ENCODE measurements at regions not wholly inside any gene's neighbourhood (a gene's known extent, or its start where the extent isn't known, plus 50 kb on each side); places are given as distances from the start of the nearest gene placed in this dataset.

DNA sequence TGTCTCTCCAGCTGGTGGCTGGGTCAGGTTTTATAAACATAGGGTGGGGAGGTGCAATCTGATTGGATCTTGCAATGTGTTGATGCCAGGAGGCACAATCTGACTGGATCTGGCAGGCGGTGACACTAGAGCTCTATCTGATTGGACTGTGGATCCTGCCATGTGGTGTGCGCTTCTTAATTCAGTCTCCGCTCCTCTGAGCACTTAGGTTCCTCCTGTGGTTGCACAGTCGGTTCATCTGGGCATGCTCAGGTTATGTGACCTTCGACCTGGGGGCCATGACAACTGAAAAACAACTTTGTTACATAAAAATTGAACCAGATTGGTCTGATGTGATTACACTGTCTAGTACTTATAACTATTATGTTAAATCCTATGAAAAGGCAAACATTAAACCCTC lies 127.1 kb upstream of the SVIL start:
- no peaks in the 10 kb centered on the region for H3K36me3 ChIP-seq (ENCODE audit: control insufficient read depth, insufficient read depth, low read length)
- DNase-seq (ENCODE audit: low read depth in 2 of 2), result no peak
- no peak overlapping the region for H2AFZ ChIP-seq (ENCODE audit: low read length)
- no peak overlapping the region for H3K4me2 ChIP-seq (ENCODE audit: extremely low read depth, insufficient read depth, low read length)
- H3K27me3 ChIP-seq (ENCODE audit: control insufficient read depth, insufficient read depth, low read length), result no peaks in the 10 kb centered on the region
- no peak overlapping the region for H3K27ac ChIP-seq (ENCODE audit: insufficient read depth, low read length)
- no peaks in the 10 kb centered on the region for H3K79me2 ChIP-seq (ENCODE audit: control insufficient read depth, insufficient read depth, low read length)
- no peak overlapping the region for H3K9ac ChIP-seq (ENCODE audit: insufficient read depth, low read length)
- no peaks in the 10 kb centered on the region for H3K9me3 ChIP-seq (ENCODE audit: control insufficient read depth, insufficient read depth, low read depth, low read length)
- peaks cover 2% of the 10 kb centered on the region for H3K4me1 ChIP-seq (ENCODE audit: control insufficient read depth, extremely low read depth, insufficient read depth, low read length)
- H4K20me1 ChIP-seq (ENCODE audit: control insufficient read depth, extremely low read depth, insufficient read depth, low read length), result no peaks in the 10 kb centered on the region
- no peak for TF ChIP-seq EZH2 (IDR thresholded peaks at IDR 0.05; ENCODE audit: low read length, missing control alignments)
- TF ChIP-seq, protein P1, sequence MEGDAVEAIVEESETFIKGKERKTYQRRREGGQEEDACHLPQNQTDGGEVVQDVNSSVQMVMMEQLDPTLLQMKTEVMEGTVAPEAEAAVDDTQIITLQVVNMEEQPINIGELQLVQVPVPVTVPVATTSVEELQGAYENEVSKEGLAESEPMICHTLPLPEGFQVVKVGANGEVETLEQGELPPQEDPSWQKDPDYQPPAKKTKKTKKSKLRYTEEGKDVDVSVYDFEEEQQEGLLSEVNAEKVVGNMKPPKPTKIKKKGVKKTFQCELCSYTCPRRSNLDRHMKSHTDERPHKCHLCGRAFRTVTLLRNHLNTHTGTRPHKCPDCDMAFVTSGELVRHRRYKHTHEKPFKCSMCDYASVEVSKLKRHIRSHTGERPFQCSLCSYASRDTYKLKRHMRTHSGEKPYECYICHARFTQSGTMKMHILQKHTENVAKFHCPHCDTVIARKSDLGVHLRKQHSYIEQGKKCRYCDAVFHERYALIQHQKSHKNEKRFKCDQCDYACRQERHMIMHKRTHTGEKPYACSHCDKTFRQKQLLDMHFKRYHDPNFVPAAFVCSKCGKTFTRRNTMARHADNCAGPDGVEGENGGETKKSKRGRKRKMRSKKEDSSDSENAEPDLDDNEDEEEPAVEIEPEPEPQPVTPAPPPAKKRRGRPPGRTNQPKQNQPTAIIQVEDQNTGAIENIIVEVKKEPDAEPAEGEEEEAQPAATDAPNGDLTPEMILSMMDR (conservative IDR thresholded peaks at IDR 0.05 in 1 of 2, IDR thresholded peaks at IDR 0.05 in 1 of 2; ENCODE audit: low read depth in 1 of 2, low read length in 2 of 2), result no peak
- H3K4me3 ChIP-seq (replicated peaks in 1 of 4; ENCODE audit: control extremely low read depth in 1 of 4, insufficient read depth in 1 of 4, low read depth in 3 of 4, low read length in 4 of 4), result no peak overlapping the region

DNA sequence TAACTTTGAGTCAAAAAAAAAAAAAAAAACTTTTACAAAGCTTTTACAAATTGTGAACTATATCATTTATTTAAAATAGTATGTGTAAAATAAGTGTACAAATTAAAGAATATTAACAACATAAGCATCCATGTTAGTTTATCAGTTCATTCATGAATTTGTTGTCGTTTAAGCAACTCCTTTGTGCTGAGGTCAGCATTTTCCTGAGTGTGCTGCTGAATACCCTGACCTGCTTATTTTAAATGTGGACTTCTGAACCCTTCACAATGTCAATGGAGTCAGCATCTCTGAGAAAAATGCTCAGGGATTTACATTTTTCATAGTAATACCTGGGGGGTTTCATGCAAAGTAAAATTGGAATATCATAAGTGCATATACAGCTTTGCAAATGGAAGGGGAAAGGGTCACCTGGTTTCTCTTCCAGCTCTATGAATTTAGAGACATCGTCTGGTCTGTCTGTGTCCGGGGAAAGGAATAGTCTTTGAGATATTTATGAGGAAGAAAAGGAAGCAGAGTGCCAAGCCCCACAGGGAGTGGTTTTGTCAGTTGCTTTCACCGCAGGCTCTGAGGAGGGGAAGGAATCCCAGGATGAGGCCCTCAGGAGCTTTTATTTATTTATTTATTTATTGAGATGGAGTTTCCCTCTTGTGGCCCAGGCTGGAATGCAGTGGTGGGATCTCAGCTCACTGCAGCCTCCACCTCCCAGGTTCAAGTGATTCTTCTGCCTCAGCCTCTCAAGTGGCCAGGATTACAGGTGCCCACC lies 125.5 kb upstream of the SVIL start:
- Histone ChIP-seq H3K79me2 (ENCODE audit: control insufficient read depth, insufficient read depth, low read length) (no peaks in the 10 kb centered on the region), H3K27me3 (ENCODE audit: control insufficient read depth, insufficient read depth, low read length) (no peaks in the 10 kb centered on the region), H3K9ac (ENCODE audit: insufficient read depth, low read length) (no peak overlapping the region), H3K27ac (ENCODE audit: insufficient read depth, low read length) (no peak overlapping the region), H3K4me3 (replicated peaks in 1 of 4; ENCODE audit: control extremely low read depth in 1 of 4, insufficient read depth in 1 of 4, low read depth in 3 of 4, low read length in 4 of 4) (no peak overlapping the region), H4K20me1 (ENCODE audit: control insufficient read depth, extremely low read depth, insufficient read depth, low read length) (no peaks in the 10 kb centered on the region), H3K9me3 (ENCODE audit: control insufficient read depth, insufficient read depth, low read depth, low read length) (no peaks in the 10 kb centered on the region), H3K4me1 (ENCODE audit: control insufficient read depth, extremely low read depth, insufficient read depth, low read length) (peaks cover 2% of the 10 kb centered on the region), H3K36me3 (ENCODE audit: control insufficient read depth, insufficient read depth, low read length) (no peaks in the 10 kb centered on the region), H3K4me2 (ENCODE audit: extremely low read depth, insufficient read depth, low read length) (no peak overlapping the region), H2AFZ (ENCODE audit: low read length) (no peak overlapping the region)
- TF ChIP-seq, protein P1 (conservative IDR thresholded peaks at IDR 0.05 in 1 of 2, IDR thresholded peaks at IDR 0.05 in 1 of 2; ENCODE audit: low read depth in 1 of 2, low read length in 2 of 2), result no peak
- no peak for TF ChIP-seq EZH2 (IDR thresholded peaks at IDR 0.05; ENCODE audit: low read length, missing control alignments)
- no peak for DNase-seq (ENCODE audit: low read depth in 2 of 2)

DNA sequence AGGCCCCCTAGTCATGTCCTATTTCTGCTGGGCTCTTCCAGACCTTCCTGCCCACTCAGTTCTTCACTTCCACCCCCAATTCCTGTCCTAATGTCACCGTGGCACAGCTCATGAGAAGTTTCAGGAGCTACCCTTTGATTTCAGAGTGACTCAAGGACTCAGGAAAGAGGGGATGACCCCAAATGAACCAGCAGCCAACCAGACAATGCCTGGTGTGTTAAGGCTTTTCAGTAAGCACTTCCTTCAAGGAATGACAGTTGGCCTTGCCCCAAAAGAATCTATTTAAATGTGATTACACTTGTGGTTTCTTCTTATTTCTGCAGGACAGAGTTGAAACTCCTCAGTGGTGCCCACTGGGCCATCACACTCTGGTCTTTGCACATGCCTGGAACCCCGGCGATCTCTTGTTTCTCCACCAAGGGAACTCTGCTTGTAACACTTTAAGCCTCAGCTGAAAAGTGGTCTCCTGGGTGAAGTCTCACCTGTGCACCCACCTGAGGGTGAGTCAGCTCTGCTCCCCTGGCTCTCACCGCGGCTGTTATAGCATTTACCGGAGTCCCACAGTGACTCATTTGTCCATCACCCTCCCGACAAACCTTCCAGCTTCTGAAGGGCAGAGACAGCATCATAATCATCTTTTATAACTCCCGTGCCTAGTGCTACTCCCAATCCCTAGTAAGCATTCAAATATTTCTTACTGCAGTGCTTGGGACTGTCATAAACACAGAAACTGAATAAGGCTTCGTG lies 123.0 kb upstream of the SVIL start:
- Histone ChIP-seq H3K4me1 (ENCODE audit: control insufficient read depth, extremely low read depth, insufficient read depth, low read length) (peaks cover 2% of the 10 kb centered on the region), H3K79me2 (ENCODE audit: control insufficient read depth, insufficient read depth, low read length) (no peaks in the 10 kb centered on the region), H2AFZ (ENCODE audit: low read length) (no peak overlapping the region), H3K4me3 (replicated peaks in 1 of 4; ENCODE audit: control extremely low read depth in 1 of 4, insufficient read depth in 1 of 4, low read depth in 3 of 4, low read length in 4 of 4) (no peak overlapping the region), H3K27me3 (ENCODE audit: control insufficient read depth, insufficient read depth, low read length) (no peaks in the 10 kb centered on the region), H3K27ac (ENCODE audit: insufficient read depth, low read length) (no peak overlapping the region), H3K9me3 (ENCODE audit: control insufficient read depth, insufficient read depth, low read depth, low read length) (no peaks in the 10 kb centered on the region), H3K4me2 (ENCODE audit: extremely low read depth, insufficient read depth, low read length) (no peak overlapping the region), H4K20me1 (ENCODE audit: control insufficient read depth, extremely low read depth, insufficient read depth, low read length) (no peaks in the 10 kb centered on the region), H3K36me3 (ENCODE audit: control insufficient read depth, insufficient read depth, low read length) (no peaks in the 10 kb centered on the region), H3K9ac (ENCODE audit: insufficient read depth, low read length) (no peak overlapping the region)
- peak; percentile 39 to 71 for DNase-seq (ENCODE audit: low read depth in 2 of 2)
- TF ChIP-seq EZH2 (IDR thresholded peaks at IDR 0.05; ENCODE audit: low read length, missing control alignments), result no peak
- TF ChIP-seq, protein P1 (conservative IDR thresholded peaks at IDR 0.05 in 1 of 2, IDR thresholded peaks at IDR 0.05 in 1 of 2; ENCODE audit: low read depth in 1 of 2, low read length in 2 of 2), result no peak

Data from fibroblast of lung (primary cell).